Stimulated activated CD4-positive, alpha-beta T cell treated with anti-CD3 and anti-CD28 coated beads, Interleukin-15, amount 100 ng/mL, for 1 hour (primary cell): ENCODE measurements at regions not wholly inside any gene's neighbourhood (a gene's known extent, or its start where the extent isn't known, plus 50 kb on each side); places are given as distances from the start of the nearest gene placed in this dataset.

Experiments
- DNase-seq, 2 donors: peaks; one replicate each; pipeline ENCODE4 v3.0.0-alpha.2; 2020; ENCODE audit warnings: low read depth in 1 of 2, low spot score in 1 of 2

- DNase-seq, result no peak
Observed at GRCh38 chr14:89013698-89014568, 189.5 kb downstream of the TTC8 start.

DNA sequence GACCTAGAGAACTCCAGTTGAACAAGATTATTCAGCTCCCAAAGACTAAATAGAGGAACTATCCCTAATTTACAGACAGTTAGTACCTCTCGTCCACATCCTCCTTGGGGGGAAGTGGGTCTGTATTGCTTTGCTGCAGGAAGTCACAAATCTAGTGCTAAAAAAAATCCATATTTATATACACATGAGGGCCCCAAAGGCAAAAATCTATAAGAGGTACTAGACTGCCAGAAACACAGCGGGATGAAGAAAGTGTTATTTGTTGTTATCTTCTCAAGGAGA lies 190.1 kb downstream of the TTC8 start:
- DNase-seq, result no peak

DNA sequence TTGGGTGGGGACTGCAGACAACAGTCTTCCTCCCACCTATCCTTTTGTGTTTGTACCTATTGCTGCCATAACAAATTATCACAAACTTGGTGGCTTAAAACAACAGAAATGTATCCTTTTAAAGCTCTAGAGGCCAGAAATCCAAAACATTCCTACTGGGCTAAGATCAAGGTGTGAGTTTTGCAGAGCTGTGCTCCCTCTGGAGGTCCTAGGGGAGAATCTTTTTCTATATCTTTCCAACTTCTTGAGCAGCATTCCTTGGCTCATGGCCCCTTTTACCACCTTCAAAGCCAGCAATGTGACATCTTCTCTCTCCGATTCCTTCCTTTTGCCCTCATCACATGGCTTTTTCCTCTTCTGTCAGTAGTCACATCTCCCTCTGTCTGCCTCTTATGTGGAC lies 190.6 kb downstream of the TTC8 start:
- no peak for DNase-seq

GRCh38 chr14:89017417-89017816 lies 193.0 kb downstream of the TTC8 start:
- DNase-seq, result no peak

DNA sequence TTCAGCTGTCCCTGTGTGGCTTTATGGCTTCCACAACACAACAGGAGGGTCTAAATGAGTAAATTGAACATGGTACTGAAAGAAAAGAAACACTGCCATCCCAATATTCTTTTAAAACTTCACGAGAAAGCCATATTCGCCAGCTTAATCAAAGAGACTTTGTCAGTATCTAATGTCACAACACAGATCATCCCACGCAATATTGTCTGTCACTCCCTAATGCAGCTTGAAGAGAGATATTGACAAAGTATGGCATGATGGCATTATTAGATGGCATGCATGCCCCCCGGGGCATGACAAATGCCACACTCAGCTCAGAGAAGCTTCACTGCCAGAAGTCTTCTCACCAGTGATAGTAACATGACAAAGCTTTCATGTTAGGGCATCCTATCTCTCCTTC lies 197.8 kb downstream of the TTC8 start:
- DNase-seq, result no peak

DNA sequence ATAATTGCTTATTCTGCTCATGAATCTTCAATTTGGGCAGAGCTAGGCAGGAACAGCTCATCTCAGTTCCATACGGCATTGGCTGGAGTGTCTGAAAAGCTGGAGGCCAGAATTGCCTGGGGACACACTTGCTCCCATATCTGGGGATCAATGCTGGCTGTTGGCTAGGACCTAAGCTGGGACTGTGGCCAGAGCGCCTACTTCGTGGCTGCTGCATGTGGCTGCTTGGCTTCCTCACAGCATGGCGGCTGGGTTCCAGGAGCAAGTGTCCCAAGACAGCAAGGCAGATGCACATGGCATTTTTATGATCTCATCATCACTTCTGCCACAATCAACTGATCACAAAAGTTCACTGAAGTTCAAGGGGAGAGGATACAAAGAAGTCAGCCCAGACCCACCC lies 200.2 kb downstream of the TTC8 start:
- no peak for DNase-seq

- DNase-seq, result no peak
Observed at GRCh38 chr14:89025561-89026236, 201.2 kb downstream of the TTC8 start.

DNA sequence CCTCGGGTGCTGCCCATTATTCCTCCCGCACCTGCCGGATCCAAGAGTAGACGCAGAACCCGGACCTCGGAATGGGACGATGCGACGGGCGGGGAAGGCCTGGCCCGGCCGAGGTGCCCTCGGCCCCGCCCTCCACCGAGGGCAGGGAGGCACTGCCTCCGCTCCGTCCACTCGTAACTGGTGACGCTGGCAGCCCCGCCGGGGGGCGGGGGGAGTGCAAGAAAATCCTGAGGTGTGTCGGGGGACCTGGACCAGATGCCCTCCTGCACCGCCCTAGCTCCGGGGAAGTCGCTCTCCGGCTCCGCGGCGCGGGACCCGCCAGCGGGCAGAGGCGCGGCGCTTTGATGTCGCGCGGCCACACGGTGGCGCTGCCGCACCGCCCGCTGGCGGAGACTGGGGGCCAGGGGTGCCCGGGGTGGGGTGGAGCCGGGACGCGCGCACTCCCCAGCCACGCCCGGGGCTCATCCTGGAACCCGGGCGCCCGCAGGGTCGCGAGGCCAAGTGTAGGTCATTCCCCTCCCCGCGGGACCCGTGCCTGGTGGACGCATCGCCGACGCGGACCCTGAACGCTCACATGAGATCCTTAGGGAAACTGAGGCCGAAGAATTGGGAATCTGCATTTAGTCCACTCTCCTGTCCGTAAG lies 202.8 kb downstream of the TTC8 start:
- DNase-seq, result peak; percentile 16 to 55

GRCh38 chr14:89028462-89029134 lies 204.1 kb downstream of the TTC8 start:
- no peak for DNase-seq

DNA sequence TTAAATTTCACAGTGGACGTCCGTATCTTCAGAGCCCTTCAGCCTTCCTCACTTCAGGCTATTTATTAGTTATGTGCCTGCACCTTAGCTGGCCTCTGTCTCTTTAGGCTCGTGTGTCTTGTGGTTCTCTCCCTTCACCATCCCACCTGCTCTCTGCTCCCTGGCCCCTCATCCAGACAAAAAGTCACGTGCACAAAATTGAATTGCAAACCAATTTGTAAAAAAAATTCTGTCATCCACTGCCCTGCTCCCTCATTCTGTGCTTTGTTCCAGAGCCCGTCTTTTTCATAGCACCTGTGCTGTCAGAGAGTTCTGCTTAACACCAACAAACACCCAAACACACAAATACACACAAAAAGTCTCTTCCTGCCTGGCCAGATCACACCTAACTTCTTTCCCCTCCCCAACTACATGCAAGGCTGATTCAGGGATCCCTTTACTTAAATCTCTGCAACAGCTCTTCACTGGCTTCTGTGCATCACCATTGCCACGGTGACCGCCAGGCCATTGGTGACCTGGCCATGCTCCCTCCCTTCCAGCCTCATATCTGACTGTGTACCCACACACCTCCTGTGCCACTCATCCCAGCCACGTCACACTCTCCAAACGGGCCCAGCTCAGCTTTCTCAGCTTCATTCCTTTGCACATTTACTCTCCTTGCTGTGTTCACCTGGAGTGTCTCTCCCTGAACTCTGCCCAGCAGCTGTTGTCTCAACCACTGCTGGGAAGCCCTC lies 205.7 kb downstream of the TTC8 start:
- DNase-seq, result no peak

DNA sequence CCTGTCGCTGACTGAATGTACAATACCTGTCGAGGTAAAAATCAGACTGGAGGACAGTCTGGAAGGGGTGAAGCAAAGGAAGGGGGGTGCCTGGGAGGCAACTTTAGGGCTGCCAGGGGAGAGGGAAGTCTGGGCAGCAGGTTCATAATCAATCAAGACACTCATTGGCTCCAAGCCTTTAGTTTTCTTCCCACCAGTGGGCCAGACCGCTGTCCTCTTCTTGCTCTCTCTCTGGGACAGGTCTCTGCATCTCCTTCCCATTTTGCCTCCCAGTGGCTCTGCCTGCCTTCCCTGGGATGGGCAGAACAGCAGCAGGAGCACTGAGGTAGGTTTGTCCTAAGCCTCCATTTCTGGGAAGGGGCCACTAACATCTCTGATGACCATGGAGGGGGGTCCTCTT lies 206.5 kb downstream of the TTC8 start:
- DNase-seq, result no peak

DNA sequence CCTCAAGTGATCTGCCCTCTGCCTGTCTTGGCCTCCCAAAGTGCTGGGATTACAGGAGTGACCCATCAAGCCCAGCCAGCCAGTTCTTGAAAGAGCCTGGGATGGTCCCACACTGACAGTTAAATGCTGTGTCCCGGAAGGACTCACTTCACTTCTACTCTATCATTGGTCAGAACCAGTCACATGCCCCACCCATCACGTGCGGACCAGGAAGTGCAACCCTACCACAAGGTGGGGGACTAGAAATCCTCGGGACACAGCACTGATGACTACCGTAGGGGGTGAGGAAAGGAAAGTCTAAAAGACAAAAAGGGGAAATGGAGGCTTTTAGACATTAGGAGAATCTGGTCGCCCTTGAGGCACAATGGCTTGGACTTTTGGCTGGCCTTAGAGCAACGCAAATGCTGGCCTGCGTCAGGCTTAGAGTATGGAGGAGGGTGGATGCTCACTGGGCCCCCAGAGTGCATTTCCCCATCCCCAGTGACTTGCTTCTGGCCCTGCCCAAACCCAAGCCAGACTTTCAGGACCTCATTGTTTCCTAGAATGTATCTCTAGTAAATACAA lies 207.7 kb downstream of the TTC8 start:
- DNase-seq, result no peak

DNA sequence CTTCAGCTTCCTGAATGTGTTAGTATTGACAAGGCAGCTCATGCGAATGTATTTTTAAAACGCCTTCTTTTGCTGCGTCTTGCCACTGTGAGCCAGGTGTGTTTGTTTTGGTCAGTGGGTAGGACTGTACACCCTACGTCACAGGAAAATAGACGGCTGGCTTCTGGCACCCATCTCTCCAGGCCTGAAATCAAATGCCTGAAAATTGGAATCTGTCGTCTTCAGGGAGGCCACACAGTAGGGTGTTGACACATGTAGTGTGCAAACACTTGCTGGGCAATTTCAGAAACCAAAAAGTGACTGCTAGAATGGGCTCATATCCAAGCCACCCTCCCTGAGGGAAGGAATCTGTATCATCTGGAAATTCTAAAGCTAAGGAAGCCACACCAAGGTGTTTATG lies 209.3 kb downstream of the TTC8 start:
- DNase-seq, result no peak

DNA sequence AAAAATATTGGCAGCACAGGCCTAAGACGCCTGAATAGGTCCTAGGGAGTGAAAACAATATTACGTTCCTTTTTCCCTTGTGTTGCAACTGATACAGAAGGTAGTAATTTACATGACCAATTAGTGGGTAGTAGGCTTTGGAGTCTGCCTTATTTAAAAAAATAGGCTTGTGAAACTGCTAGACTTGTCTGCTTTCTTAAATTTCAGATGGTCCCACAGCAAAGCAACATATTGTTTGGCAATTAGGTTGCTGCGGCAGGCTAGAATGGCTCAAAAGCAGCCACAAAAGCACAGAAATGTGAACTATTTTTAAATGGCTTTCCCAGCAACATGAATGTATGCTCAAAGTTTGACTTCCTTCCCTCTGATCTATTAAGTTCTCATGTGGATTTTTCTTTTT lies 211.9 kb downstream of the TTC8 start:
- DNase-seq, result no peak

DNA sequence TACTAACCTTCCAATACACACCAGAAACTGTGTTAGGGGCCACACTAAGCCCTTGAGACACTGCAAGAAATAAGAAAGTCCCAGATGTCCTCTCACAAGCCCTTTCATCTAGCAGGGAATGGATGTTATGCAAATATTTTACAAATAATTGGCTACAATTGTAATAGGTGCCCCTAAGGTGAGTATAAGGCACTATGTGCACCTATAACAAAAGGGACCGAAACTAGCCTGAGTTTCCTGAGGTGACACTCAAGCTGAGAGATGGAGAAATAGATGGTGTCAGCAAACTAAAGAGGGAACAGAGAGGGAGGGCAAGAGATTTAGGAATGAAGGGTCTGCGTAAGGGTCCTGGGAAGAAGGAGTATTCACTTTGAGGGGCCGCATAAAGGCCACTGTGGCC lies 212.6 kb downstream of the TTC8 start:
- no peak for DNase-seq

GRCh38 chr14:89040080-89040459 lies 215.6 kb downstream of the TTC8 start:
- no peak for DNase-seq

- peak; percentile 52 to 80 for DNase-seq
Observed at GRCh38 chr14:89040460-89041256, 216.2 kb downstream of the TTC8 start.

DNA sequence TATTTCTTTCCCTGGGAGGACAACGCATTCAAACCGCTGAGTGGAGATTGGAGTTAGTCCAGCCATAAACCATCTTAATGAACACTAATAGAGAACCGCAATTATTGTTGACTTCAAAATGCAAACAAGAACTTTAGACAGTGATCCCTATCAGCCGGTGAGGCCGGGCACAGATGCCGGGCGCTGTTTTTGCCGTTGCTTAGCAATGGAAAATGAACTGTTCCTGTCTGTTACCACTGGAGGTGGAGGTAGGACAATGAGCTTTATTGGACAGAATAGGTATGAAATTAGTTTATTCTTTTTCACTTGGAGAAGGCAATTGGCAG lies 216.8 kb downstream of the TTC8 start:
- DNase-seq, result no peak

DNA sequence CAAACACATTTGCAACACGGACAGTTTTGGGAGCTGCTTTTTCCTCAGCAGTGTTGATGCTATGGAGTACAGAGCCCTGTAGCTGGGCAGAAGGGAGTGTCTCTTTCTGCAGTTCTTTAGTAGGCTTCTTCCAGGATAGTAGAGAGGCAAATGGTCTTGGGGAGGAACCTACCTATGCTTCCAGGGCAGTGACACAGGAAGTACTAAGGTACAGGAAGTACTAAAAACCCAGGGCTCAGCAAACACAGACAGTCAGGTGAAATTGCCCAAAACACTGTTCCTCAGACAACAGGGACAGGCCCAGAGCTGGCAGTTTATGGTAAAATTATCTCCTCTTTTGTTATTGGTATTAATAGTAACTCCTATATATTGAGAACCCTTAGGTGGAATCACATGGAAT lies 217.6 kb downstream of the TTC8 start:
- no peak for DNase-seq

DNA sequence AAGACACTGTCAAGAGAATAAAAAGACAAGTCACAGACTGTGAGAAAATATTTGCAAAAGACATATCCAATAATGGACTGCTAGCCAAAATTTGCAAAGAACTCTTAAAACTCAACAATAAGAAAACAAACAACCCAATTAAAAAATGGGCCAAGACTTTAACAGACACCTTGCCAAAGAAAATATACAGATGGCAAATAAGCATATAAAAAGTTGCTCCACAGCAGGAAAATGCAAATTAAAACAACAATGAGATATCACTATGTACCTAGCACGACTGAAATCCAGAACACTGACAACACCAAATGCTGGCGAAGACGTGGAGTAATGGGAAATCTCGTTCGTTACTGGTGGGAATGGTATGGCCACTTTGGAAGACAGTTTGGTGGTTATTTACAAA lies 228.9 kb downstream of the TTC8 start:
- no peak for DNase-seq
